ENCODE measurements at regions not wholly inside any gene's neighbourhood (a gene's known extent, or its start where the extent isn't known, plus 50 kb on each side); places are given as distances from the start of the nearest gene placed in this dataset.

GRCh38 chr1:163706915-163707314 lies 385.2 kb downstream of the NUF2 start:
- TF ChIP-seq POLR2A (IDR thresholded peaks at IDR 0.05): no peak
- TF ChIP-seq, protein P1, sequence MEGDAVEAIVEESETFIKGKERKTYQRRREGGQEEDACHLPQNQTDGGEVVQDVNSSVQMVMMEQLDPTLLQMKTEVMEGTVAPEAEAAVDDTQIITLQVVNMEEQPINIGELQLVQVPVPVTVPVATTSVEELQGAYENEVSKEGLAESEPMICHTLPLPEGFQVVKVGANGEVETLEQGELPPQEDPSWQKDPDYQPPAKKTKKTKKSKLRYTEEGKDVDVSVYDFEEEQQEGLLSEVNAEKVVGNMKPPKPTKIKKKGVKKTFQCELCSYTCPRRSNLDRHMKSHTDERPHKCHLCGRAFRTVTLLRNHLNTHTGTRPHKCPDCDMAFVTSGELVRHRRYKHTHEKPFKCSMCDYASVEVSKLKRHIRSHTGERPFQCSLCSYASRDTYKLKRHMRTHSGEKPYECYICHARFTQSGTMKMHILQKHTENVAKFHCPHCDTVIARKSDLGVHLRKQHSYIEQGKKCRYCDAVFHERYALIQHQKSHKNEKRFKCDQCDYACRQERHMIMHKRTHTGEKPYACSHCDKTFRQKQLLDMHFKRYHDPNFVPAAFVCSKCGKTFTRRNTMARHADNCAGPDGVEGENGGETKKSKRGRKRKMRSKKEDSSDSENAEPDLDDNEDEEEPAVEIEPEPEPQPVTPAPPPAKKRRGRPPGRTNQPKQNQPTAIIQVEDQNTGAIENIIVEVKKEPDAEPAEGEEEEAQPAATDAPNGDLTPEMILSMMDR (IDR thresholded peaks at IDR 0.05): no peak
